ENCODE measurements at regions not wholly inside any gene's neighbourhood (a gene's known extent, or its start where the extent isn't known, plus 50 kb on each side); places are given as distances from the start of the nearest gene placed in this dataset.
A peak's percentile ranks its signal among the peaks of the same experiment; 100 is the strongest.

DNA sequence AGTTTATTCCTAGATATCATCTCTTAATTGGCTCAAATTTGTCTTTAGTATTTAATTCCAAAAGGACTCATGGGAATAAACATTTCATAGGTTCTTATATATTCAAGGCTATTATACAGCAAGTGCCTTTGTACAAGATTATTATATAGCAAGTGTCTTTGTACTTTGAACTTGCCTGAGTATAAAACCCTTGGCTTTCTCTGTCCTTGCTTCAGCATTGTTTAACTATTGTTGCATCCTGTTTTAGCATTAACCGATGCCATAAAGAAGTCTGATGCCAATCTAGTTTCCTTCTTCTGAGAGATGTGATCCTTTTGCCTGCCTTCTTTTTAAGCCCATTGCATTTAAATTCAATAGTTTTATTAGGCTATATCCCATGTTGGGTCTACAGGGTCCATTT lies 270.0 kb downstream of the NEBL start:
- H3K4me1 ChIP-seq (ENCODE audit: insufficient read depth, low read length): 0 out of 2 replicates have a peak, but pooled peaks cover 3% of the 10 kb centered on the region
- no peaks in the 10 kb centered on the region for H3K27me3 ChIP-seq (ENCODE audit: insufficient read depth, low read length)
- H3K4me3 ChIP-seq (ENCODE audit: low read length): no peak overlapping the region
- no peaks in the 10 kb centered on the region for H3K36me3 ChIP-seq (ENCODE audit: insufficient read depth, low read depth, low read length)
- H3K9ac ChIP-seq (ENCODE audit: low read depth, low read length): no peak overlapping the region
- H3K9me3 ChIP-seq (ENCODE audit: insufficient read depth, low read depth, low read length): no peaks in the 10 kb centered on the region
- no peak overlapping the region for H3K27ac ChIP-seq (ENCODE audit: low read length)

DNA sequence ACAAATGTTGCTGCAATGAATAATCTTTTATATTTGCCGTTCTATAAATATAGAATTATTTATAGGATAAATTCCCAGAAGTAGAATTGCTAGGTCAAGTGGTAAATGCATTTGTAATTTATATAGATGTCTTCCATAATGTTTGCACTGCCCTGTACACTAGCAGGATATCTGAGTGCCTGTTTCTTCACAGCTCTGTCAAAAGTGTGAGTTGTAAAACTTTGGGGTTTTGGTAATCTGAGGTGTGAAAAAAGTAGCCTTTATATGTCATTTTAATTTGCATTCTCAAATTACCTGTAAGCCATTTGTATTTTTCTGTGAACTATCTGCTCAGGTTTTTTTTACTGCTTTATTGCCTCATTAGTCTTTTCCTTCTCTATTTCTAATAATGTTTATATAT lies 271.2 kb downstream of the NEBL start:
- no peak overlapping the region for H3K27ac ChIP-seq (ENCODE audit: low read length)
- H3K9me3 ChIP-seq (ENCODE audit: insufficient read depth, low read depth, low read length): no peaks in the 10 kb centered on the region
- H3K4me3 ChIP-seq (ENCODE audit: low read length): no peak overlapping the region
- no peak overlapping the region for H3K9ac ChIP-seq (ENCODE audit: low read depth, low read length)
- H3K36me3 ChIP-seq (ENCODE audit: insufficient read depth, low read depth, low read length): no peaks in the 10 kb centered on the region
- no peaks in the 10 kb centered on the region for H3K4me1 ChIP-seq (ENCODE audit: insufficient read depth, low read length)
- no peaks in the 10 kb centered on the region for H3K27me3 ChIP-seq (ENCODE audit: insufficient read depth, low read length)

DNA sequence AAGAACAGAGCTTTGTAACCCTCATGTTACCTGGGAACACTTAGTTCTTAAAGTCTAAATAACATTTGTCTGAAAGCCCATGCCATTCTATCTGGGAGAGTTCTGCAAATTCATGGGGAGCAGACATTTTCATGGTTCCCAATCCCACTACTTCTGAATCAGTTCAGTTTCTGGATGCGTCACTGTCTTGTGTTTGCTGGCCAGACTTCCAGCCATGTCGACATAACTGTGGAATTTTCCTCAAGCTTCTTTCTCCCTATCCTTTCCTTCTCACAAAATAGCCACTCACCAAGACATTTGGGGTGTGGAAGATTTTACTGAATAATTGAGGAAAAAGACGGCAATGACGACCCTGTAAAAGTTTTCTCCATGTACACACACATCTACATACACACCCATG lies 272.5 kb downstream of the NEBL start:
- no peak overlapping the region for H3K4me3 ChIP-seq (ENCODE audit: low read length)
- H3K9ac ChIP-seq (ENCODE audit: low read depth, low read length): no peak overlapping the region
- no peaks in the 10 kb centered on the region for H3K27me3 ChIP-seq (ENCODE audit: insufficient read depth, low read length)
- H3K36me3 ChIP-seq (ENCODE audit: insufficient read depth, low read depth, low read length): no peaks in the 10 kb centered on the region
- H3K4me1 ChIP-seq (ENCODE audit: insufficient read depth, low read length): no peaks in the 10 kb centered on the region
- H3K27ac ChIP-seq (ENCODE audit: low read length): no peak overlapping the region
- H3K9me3 ChIP-seq (ENCODE audit: insufficient read depth, low read depth, low read length): no peaks in the 10 kb centered on the region

DNA sequence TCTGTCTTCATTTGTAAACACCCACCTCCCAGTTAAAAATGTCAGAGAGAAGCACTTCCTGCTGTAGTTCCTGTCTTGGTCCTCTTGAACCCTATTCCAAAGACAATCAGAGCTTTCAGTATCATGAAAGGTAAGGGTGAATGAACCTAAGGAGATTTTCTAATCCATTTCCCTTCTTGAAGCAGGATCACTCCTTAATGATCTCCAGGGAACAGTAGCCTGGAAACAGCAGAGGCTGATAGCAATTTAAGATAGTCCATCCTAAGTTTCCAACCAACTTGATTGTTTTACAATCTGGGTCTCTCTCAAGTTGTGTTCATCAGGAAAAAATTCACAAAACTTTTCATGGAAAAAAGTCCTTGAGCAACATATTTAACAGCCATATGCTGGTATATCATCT lies 273.6 kb downstream of the NEBL start:
- no peak overlapping the region for H3K27ac ChIP-seq (ENCODE audit: low read length)
- H3K27me3 ChIP-seq (ENCODE audit: insufficient read depth, low read length): no peaks in the 10 kb centered on the region
- H3K36me3 ChIP-seq (ENCODE audit: insufficient read depth, low read depth, low read length): no peaks in the 10 kb centered on the region
- H3K9me3 ChIP-seq (ENCODE audit: insufficient read depth, low read depth, low read length): no peaks in the 10 kb centered on the region
- no peaks in the 10 kb centered on the region for H3K4me1 ChIP-seq (ENCODE audit: insufficient read depth, low read length)
- H3K4me3 ChIP-seq (ENCODE audit: low read length): no peak overlapping the region
- no peak overlapping the region for H3K9ac ChIP-seq (ENCODE audit: low read depth, low read length)

DNA sequence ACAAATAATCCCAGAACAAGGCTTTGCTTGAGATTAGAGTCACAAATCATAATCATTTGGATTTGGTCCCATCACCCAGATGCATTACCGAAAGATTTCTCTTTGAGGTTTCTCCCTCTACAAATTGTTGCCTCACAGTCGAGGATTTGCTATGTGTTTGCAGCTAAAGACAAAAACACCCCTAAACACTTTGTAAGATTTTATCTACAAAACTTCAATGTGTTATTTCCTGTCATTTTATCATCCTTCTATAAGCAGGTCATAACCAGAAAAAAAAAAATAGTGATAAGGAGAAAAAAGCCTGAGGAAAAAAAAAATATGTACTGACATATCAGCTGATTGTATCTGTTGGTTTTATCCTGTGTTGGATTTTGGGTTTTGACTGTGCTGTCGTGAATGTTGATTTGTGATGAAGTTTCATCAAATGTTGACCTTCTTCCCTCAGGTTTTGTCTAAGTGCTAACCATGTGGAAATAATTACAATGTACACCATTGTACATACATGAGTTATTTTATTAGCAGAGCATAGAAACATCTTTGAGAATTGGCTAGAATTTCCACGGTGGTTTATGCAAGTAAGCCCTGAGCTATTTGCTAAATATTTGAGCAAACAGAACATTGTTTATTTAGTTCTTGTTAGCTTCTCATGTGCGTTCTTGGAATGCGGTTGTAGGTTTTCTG lies 274.4 kb downstream of the NEBL start:
- Histone ChIP-seq H3K36me3 (ENCODE audit: insufficient read depth, low read depth, low read length) (no peaks in the 10 kb centered on the region), H3K27ac (ENCODE audit: low read length) (no peak overlapping the region), H3K4me3 (ENCODE audit: low read length) (no peak overlapping the region), H3K27me3 (ENCODE audit: insufficient read depth, low read length) (no peaks in the 10 kb centered on the region), H3K9ac (ENCODE audit: low read depth, low read length) (no peak overlapping the region), H3K4me1 (ENCODE audit: insufficient read depth, low read length) (no peaks in the 10 kb centered on the region), H3K9me3 (ENCODE audit: insufficient read depth, low read depth, low read length) (no peaks in the 10 kb centered on the region)

DNA sequence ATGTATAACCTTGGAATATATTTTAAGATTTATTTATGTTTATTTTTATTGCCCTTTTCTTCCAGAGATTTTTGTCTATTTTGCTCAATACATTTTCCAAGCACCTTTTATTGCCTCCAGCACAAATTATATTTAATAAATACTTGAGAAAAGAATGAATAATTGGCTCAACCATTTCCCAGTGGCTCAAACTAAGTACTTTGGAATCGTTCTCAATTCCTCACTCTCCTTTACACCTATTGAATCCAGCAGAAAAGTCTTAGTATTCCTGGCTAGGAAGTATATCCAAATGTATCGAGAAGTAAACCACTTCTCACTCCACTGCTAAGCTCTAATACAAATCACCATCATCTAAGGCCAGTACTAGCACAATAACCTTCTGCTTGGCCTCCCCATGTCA lies 276.1 kb downstream of the NEBL start:
- H3K4me3 ChIP-seq (ENCODE audit: low read length): no peak overlapping the region
- H3K4me1 ChIP-seq (ENCODE audit: insufficient read depth, low read length): no peaks in the 10 kb centered on the region
- H3K27me3 ChIP-seq (ENCODE audit: insufficient read depth, low read length): no peaks in the 10 kb centered on the region
- no peaks in the 10 kb centered on the region for H3K36me3 ChIP-seq (ENCODE audit: insufficient read depth, low read depth, low read length)
- no peak overlapping the region for H3K9ac ChIP-seq (ENCODE audit: low read depth, low read length)
- H3K27ac ChIP-seq (ENCODE audit: low read length): no peak overlapping the region
- H3K9me3 ChIP-seq (ENCODE audit: insufficient read depth, low read depth, low read length): no peaks in the 10 kb centered on the region

DNA sequence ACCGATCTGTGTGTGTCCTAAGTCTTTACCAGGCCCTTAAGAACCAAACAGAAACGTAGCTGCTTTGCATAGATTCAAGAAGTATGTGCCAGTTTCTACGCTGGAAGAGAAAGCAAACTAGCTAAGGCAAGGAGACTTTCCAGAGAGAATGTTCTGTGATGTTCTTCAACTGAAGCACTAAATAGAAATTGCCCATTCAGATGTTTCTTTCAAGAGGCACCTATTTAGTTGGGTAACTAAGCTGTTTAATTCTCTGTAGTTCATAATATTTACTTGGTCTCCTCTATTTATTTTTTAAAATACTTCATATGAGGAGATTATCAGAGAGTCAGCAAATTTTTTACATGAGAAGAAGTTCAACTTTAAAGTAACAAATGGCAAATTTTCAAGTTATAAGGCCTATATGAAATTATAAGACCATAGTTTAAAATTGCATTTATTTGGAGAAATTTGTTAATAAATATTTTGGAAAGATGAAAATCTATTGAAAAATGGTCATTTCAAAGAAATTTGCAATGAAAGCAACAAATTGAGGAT lies 279.0 kb downstream of the NEBL start:
- Histone ChIP-seq H3K9ac (ENCODE audit: low read depth, low read length) (no peak overlapping the region), H3K4me1 (ENCODE audit: insufficient read depth, low read length) (peaks cover 14% of the 10 kb centered on the region; the same call in 1 of the 2 replicates), H3K4me3 (ENCODE audit: low read length) (no peak overlapping the region), H3K27me3 (ENCODE audit: insufficient read depth, low read length) (no peaks in the 10 kb centered on the region), H3K36me3 (ENCODE audit: insufficient read depth, low read depth, low read length) (no peaks in the 10 kb centered on the region), H3K9me3 (ENCODE audit: insufficient read depth, low read depth, low read length) (no peaks in the 10 kb centered on the region), H3K27ac (ENCODE audit: low read length) (no peak overlapping the region)

DNA sequence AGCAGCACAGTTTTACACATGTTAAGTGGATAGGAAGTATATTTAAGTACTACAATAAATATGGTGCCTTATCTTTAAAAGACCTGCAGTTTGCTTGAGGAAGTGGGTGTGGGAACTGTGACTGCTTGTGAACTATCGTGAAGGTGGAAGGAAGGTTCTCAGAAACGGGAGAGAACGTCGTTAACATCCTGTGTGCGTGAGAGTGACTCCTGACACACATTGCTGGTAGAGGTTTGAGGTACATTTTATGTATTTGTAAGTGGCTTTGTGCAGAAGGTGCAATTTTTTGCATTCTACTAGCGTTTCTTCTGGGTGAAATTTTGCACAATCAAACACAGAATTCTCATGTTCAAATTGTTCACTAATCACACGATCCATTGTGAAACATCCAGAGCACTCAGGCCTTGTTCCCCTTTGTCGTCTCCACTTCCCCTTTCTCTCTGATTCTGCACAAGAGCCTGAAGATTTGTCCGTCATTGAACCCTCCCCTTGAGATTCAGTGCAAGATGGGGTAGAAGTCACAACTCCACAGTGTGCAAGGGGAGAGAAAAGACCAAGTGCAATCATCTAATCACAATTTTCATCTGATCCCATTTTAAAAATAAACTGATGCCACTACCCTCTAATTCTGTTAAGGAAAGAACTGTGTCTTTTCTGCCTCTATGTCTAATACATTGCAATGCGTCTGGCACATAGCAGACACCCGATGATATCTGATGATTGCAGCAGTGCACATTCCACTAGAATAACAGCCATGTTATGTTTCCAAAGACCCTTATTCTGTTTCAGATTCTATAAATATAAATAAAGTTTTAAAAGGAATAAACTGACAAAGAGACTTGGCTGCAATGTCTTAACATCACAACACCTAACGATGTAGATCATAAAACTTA lies 279.9 kb downstream of the NEBL start:
- H3K9ac ChIP-seq (ENCODE audit: low read depth, low read length): no peak overlapping the region
- H3K27me3 ChIP-seq (ENCODE audit: insufficient read depth, low read length): no peaks in the 10 kb centered on the region
- peaks cover 14% of the 10 kb centered on the region; the same call in 1 of the 2 replicates for H3K4me1 ChIP-seq (ENCODE audit: insufficient read depth, low read length)
- no peaks in the 10 kb centered on the region for H3K36me3 ChIP-seq (ENCODE audit: insufficient read depth, low read depth, low read length)
- no peaks in the 10 kb centered on the region for H3K9me3 ChIP-seq (ENCODE audit: insufficient read depth, low read depth, low read length)
- H3K27ac ChIP-seq (ENCODE audit: low read length): no peak overlapping the region
- no peak overlapping the region for H3K4me3 ChIP-seq (ENCODE audit: low read length)

DNA sequence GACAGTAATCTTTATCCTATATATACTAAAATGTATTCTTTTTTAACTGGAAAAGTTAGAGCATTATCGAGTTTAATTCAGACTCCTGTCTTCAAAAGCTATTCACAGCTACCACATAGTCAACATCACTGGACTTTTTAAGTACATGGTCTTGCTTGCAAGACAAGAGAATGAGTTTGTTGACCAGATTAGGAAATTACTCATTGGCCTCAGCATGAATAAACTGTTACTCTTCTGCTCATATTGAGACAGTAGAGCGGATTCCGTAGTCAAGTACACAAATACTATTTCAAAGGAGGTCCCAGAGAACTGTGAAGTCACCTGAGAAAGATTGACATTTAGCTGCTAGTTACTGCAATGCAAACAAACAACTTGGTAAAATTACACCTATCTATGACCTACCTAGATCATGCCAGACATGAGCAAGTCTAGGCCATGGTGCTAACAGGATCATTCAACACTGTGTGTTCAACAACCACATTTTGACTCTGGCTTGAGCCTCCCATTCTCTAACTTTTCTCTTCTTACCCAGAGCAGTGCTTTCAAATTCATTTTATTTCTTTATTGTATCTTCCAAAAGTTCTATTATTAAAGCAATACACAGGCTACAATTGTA lies 280.9 kb downstream of the NEBL start:
- H3K4me3 ChIP-seq (ENCODE audit: low read length): no peak overlapping the region
- H3K27me3 ChIP-seq (ENCODE audit: insufficient read depth, low read length): no peaks in the 10 kb centered on the region
- peaks cover 14% of the 10 kb centered on the region; the same call in 1 of the 2 replicates for H3K4me1 ChIP-seq (ENCODE audit: insufficient read depth, low read length)
- H3K36me3 ChIP-seq (ENCODE audit: insufficient read depth, low read depth, low read length): no peaks in the 10 kb centered on the region
- no peak overlapping the region for H3K27ac ChIP-seq (ENCODE audit: low read length)
- H3K9me3 ChIP-seq (ENCODE audit: insufficient read depth, low read depth, low read length): no peaks in the 10 kb centered on the region
- H3K9ac ChIP-seq (ENCODE audit: low read depth, low read length): no peak overlapping the region

DNA sequence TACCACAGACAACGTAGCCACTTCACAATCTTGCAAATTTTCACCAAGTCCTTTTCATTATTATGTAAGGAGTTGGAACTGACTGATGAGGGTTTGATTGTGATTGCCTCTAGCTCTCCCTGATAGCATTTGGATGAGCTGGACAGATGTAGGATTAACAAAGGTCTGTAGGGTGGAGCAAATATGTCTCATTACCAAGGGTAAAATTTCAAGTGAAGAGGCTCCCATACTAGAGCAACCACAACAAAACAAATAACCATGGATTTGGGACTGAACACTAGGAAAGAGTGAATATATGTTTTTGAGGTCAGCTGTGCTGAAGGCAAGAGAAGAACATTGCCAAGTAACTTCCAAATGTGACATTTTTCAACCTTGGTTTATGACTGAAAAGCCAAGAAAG lies 281.7 kb downstream of the NEBL start:
- H3K27me3 ChIP-seq (ENCODE audit: insufficient read depth, low read length): no peaks in the 10 kb centered on the region
- no peaks in the 10 kb centered on the region for H3K36me3 ChIP-seq (ENCODE audit: insufficient read depth, low read depth, low read length)
- peak overlapping the region; percentile 20; the same call in 1 of the 2 replicates for H3K4me3 ChIP-seq (ENCODE audit: low read length)
- H3K4me1 ChIP-seq (ENCODE audit: insufficient read depth, low read length): peaks cover 14% of the 10 kb centered on the region; the same call in 1 of the 2 replicates
- no peak overlapping the region for H3K9ac ChIP-seq (ENCODE audit: low read depth, low read length)
- H3K27ac ChIP-seq (ENCODE audit: low read length): peak overlapping the region; percentile 41
- H3K9me3 ChIP-seq (ENCODE audit: insufficient read depth, low read depth, low read length): no peaks in the 10 kb centered on the region

DNA sequence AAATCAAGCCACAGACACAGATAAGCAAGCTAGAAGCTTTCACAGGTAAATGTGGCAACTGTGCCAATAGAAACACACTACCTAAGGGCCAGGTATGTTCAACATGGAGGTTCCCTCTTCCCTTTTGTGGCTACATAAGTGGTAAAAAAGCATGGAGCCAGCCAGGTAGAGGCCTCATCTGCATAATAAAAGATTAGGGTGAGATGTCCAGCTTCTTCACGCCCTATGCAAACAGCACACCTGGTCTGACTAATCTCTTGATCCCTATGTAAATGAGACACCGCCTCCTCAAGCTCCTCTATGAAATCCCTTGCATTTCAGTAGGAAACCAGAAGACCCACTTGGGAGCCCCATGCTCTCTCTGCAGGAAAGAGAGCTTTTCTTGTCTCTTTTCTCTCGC lies 282.2 kb downstream of the NEBL start:
- Histone ChIP-seq H3K4me3 (ENCODE audit: low read length) (peak overlapping the region; percentile 22; the same call in 1 of the 2 replicates), H3K4me1 (ENCODE audit: insufficient read depth, low read length) (peaks cover 14% of the 10 kb centered on the region; the same call in 1 of the 2 replicates), H3K9ac (ENCODE audit: low read depth, low read length) (peak overlapping the region; percentile 56; the same call in 1 of the 2 replicates), H3K9me3 (ENCODE audit: insufficient read depth, low read depth, low read length) (no peaks in the 10 kb centered on the region), H3K27ac (ENCODE audit: low read length) (peak overlapping the region; percentile 67), H3K27me3 (ENCODE audit: insufficient read depth, low read length) (no peaks in the 10 kb centered on the region), H3K36me3 (ENCODE audit: insufficient read depth, low read depth, low read length) (no peaks in the 10 kb centered on the region)
